ENCODE measurements at regions not wholly inside any gene's neighbourhood (a gene's known extent, or its start where the extent isn't known, plus 50 kb on each side); places are given as distances from the start of the nearest gene placed in this dataset.

GRCh38 chr20:51918561-51918960, 116.2 kb upstream of the SALL4 start:
- Histone ChIP-seq H2AFZ (ENCODE audit: low read length) (no peak overlapping the region), H3K9me3 (ENCODE audit: low read length) (no peaks in the 10 kb centered on the region), H3K4me3 (ENCODE audit: low read depth, low read length, poor library complexity, severe bottlenecking) (no peak overlapping the region), H3K9me2 (ENCODE audit: insufficient read depth, low read length) (no peaks in the 10 kb centered on the region), H3K79me2 (ENCODE audit: insufficient read depth, low read depth, low read length) (no peaks in the 10 kb centered on the region), H3K4me2 (ENCODE audit: low read length) (no peak overlapping the region), H3K36me3 (ENCODE audit: insufficient read depth, low read length) (no peaks in the 10 kb centered on the region), H4K20me1 (ENCODE audit: insufficient read depth, low read length) (no peaks in the 10 kb centered on the region), H3K27ac (ENCODE audit: low read depth, low read length, poor library complexity, severe bottlenecking) (no peak overlapping the region), H3K4me1 (ENCODE audit: insufficient read depth, low read length, poor library complexity, severe bottlenecking) (no peaks in the 10 kb centered on the region)
- TF ChIP-seq CTCF (conservative IDR thresholded peaks at IDR 0.05; ENCODE audit: low read length) = no peak
- no peak for TF ChIP-seq EZH2phosphoT487 (IDR thresholded peaks at IDR 0.05; ENCODE audit: borderline replicate concordance, low read depth, low read length)
- intact Hi-C loops (cut with micrococcal nuclease; ENCODE audit: unreplicated experiment) = no loop called here
- CTCF ChIA-PET (ENCODE audit: unreplicated experiment) = no interaction called here
- BruUV-seq (replicated peaks) = no TSS peak
- POLR2A ChIA-PET = no interaction called here
- no peak for DNase-seq (ENCODE audit: low spot score)

- no TSS peak for BruUV-seq (replicated peaks)
- Histone ChIP-seq H3K36me3 (ENCODE audit: insufficient read depth, low read length) (no peaks in the 10 kb centered on the region), H3K4me1 (ENCODE audit: insufficient read depth, low read length, poor library complexity, severe bottlenecking) (no peaks in the 10 kb centered on the region), H3K4me3 (ENCODE audit: low read depth, low read length, poor library complexity, severe bottlenecking) (no peak overlapping the region), H2AFZ (ENCODE audit: low read length) (no peak overlapping the region), H3K79me2 (ENCODE audit: insufficient read depth, low read depth, low read length) (no peaks in the 10 kb centered on the region), H3K9me2 (ENCODE audit: insufficient read depth, low read length) (no peaks in the 10 kb centered on the region), H4K20me1 (ENCODE audit: insufficient read depth, low read length) (no peaks in the 10 kb centered on the region), H3K9me3 (ENCODE audit: low read length) (no peaks in the 10 kb centered on the region), H3K27ac (ENCODE audit: low read depth, low read length, poor library complexity, severe bottlenecking) (no peak overlapping the region), H3K4me2 (ENCODE audit: low read length) (no peak overlapping the region)
- POLR2A ChIA-PET = interaction anchor here (0.6 kb wide), 1 partner anchor 194 kb away, joined by 4 read pairs; no protein-coding TSS in a partner anchor
- DNase-seq (ENCODE audit: low spot score) = no peak
- intact Hi-C loops (cut with micrococcal nuclease; ENCODE audit: unreplicated experiment) = no loop called here
- TF ChIP-seq CTCF (conservative IDR thresholded peaks at IDR 0.05; ENCODE audit: low read length) = no peak
- CTCF ChIA-PET (ENCODE audit: unreplicated experiment) = no interaction called here
Measured at GRCh38 chr20:51917886-51918535, 115.7 kb upstream of the SALL4 start.

DNA sequence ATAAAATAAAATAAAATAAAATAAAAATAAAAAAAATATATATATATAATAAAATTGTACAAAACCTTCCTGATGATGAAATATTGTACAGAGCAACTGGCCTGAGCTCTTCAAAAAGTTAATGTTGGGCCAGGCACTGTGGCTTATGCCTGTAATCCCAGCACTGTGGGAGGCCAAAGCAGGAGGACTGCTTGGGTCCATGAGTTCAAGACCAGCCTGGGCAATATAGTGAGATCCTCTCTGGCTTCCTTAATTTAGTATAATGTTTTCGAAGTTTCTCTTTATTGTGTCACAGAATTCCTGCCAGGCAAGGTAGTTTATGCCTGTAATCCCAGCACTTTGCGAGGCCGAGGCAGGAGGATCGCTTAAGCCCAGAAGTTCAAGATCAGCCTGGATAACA, 113.9 kb upstream of the SALL4 start:
- Histone ChIP-seq H3K79me2 (ENCODE audit: insufficient read depth, low read depth, low read length) (no peaks in the 10 kb centered on the region), H3K27ac (ENCODE audit: low read depth, low read length, poor library complexity, severe bottlenecking) (no peak overlapping the region), H3K36me3 (ENCODE audit: insufficient read depth, low read length) (no peaks in the 10 kb centered on the region), H3K4me2 (ENCODE audit: low read length) (no peak overlapping the region), H2AFZ (ENCODE audit: low read length) (no peak overlapping the region), H3K9me2 (ENCODE audit: insufficient read depth, low read length) (no peaks in the 10 kb centered on the region), H3K9me3 (ENCODE audit: low read length) (no peaks in the 10 kb centered on the region), H3K4me1 (ENCODE audit: insufficient read depth, low read length, poor library complexity, severe bottlenecking) (no peaks in the 10 kb centered on the region), H3K4me3 (ENCODE audit: low read depth, low read length, poor library complexity, severe bottlenecking) (no peak overlapping the region), H4K20me1 (ENCODE audit: insufficient read depth, low read length) (no peaks in the 10 kb centered on the region)
- BruUV-seq (replicated peaks) = no TSS peak
- ChIA-PET CTCF (ENCODE audit: unreplicated experiment) (no interaction called here), POLR2A (no interaction called here)
- intact Hi-C loops (cut with micrococcal nuclease; ENCODE audit: unreplicated experiment) = no loop called here
- no peak for DNase-seq (ENCODE audit: low spot score)
- TF ChIP-seq EZH2phosphoT487 (IDR thresholded peaks at IDR 0.05; ENCODE audit: borderline replicate concordance, low read depth, low read length) = no peak
- no peak for TF ChIP-seq CTCF (conservative IDR thresholded peaks at IDR 0.05; ENCODE audit: low read length)
